ENCODE measurements at regions not wholly inside any gene's neighbourhood (a gene's known extent, or its start where the extent isn't known, plus 50 kb on each side); places are given as distances from the start of the nearest gene placed in this dataset.

DNA sequence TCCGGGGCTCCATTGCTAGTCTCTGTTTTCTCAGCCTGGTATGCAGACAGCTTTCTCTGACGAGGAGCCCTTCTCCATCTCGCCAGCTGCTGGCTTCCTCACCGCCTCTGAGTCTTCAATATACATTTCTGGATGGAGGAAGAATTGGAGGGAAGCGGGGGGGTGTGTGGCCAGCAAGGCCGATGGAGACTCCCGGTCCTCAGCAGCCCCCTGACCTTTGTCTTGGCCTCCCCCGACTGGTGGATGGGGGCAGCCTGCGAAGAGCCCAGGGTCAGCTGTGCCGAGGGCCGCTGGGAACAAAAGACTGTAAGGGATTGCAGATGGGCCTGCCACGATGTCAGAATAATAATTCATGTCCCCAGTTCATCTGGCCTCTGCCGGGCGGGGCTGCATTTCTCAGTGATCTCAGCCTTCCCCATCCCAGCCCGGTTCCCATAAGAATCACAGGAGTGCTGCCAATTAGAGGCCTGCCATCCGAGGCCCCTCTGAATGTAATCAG is 54.3 kb upstream of the STX16 start:
- TF ChIP-seq, protein P1, sequence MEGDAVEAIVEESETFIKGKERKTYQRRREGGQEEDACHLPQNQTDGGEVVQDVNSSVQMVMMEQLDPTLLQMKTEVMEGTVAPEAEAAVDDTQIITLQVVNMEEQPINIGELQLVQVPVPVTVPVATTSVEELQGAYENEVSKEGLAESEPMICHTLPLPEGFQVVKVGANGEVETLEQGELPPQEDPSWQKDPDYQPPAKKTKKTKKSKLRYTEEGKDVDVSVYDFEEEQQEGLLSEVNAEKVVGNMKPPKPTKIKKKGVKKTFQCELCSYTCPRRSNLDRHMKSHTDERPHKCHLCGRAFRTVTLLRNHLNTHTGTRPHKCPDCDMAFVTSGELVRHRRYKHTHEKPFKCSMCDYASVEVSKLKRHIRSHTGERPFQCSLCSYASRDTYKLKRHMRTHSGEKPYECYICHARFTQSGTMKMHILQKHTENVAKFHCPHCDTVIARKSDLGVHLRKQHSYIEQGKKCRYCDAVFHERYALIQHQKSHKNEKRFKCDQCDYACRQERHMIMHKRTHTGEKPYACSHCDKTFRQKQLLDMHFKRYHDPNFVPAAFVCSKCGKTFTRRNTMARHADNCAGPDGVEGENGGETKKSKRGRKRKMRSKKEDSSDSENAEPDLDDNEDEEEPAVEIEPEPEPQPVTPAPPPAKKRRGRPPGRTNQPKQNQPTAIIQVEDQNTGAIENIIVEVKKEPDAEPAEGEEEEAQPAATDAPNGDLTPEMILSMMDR (IDR thresholded peaks at IDR 0.05 in 8 of 11, conservative IDR thresholded peaks at IDR 0.05 in 3 of 11) = no peak
- no peak for TF ChIP-seq POLR2AphosphoS5 (IDR thresholded peaks at IDR 0.05)

Measured in spleen (tissue), 7 donors.